ENCODE measurements at regions not wholly inside any gene's neighbourhood (a gene's known extent, or its start where the extent isn't known, plus 50 kb on each side); places are given as distances from the start of the nearest gene placed in this dataset.

GRCh38 chr6:95142661-95143335 lies 434.5 kb upstream of the MANEA start:
- no peak for DNase-seq (ENCODE audit: low read depth)

- no peak for DNase-seq (ENCODE audit: low read depth)
Measured at GRCh38 chr6:95143408-95144180, 433.7 kb upstream of the MANEA start.

GRCh38 chr6:95145457-95145856 lies 431.9 kb upstream of the MANEA start:
- no peak for DNase-seq (ENCODE audit: low read depth)

GRCh38 chr6:95159557-95159956 lies 417.8 kb upstream of the MANEA start:
- no peak for DNase-seq (ENCODE audit: low read depth)

- no peak for DNase-seq (ENCODE audit: low read depth)
Measured at GRCh38 chr6:95169775-95170174, 407.6 kb upstream of the MANEA start.

- no peak for DNase-seq (ENCODE audit: low read depth)
Measured at GRCh38 chr6:95175927-95176675, 401.2 kb upstream of the MANEA start.

- DNase-seq (ENCODE audit: low read depth) = no peak
Measured at GRCh38 chr6:95185874-95186273, 391.5 kb upstream of the MANEA start.

- no peak for DNase-seq (ENCODE audit: low read depth)
Measured at GRCh38 chr6:95186710-95187109, 390.6 kb upstream of the MANEA start.

DNA sequence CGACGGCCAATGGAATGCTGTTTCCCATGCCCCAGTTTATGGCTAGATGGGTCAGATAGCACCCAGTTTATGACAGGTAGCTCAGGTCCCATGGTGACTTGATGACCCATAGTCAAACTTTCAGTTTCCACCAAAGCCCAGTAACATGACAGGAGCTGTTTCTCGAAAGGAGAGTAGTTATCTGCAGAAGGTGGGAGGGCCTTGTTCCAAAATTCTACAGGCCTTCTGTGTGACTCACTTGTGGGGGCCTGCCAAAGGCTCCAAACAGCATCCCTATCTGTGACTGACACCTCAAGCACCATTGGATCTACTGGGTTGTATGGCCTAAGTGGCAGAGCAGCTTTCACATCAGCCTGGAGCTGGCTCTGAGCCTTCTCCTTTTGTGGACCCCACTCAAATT lies 379.7 kb upstream of the MANEA start:
- no peak for DNase-seq (ENCODE audit: low read depth)

- DNase-seq (ENCODE audit: low read depth) = peak; percentile 26
Measured at GRCh38 chr6:95203153-95203754, 374.1 kb upstream of the MANEA start.

- DNase-seq (ENCODE audit: low read depth) = no peak
Measured at GRCh38 chr6:95204178-95204577, 373.2 kb upstream of the MANEA start.

GRCh38 chr6:95208621-95209020 lies 368.7 kb upstream of the MANEA start:
- no peak for DNase-seq (ENCODE audit: low read depth)

GRCh38 chr6:95209074-95209473 lies 368.3 kb upstream of the MANEA start:
- DNase-seq (ENCODE audit: low read depth) = no peak

GRCh38 chr6:95216555-95216954 lies 360.8 kb upstream of the MANEA start:
- DNase-seq (ENCODE audit: low read depth) = no peak

DNA sequence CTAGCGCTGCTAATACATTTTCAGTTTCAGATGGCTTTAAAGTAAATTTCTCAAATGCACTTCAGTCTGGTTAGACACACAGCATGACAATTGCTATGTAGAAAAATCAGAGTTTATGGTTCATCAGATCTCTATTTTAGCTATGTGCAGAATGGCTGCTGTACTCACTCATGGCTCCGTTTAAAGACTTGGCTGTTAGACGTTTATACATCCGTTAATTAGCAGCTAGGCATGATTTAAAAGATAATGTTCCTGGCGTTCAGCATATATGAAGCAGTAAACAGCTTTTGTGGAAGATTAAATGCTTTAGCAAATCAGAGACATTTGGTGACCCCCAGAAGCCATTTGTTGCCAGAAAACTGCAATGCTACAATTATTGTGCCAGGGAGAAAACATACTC lies 350.0 kb upstream of the MANEA start:
- DNase-seq (ENCODE audit: low read depth) = no peak

DNA sequence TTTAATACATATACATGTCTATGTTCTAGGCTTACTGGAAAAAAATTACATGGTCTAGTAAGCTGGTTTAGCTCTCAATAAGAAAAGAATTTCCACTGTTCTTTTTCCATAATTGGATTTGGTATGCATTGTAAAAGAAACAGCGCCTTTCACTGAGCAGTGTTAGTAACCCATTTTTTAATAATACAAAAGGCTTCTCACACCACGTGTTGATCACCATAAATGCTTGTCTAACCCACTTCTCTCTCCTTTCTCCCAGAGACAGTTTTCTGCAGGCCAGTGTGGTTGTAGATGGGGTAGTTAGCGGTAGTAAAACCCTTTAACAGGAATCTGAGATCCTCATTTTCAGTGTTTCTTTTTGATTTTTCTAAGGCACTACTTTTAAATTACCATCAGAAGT lies 348.7 kb upstream of the MANEA start:
- DNase-seq (ENCODE audit: low read depth) = no peak

- no peak for DNase-seq (ENCODE audit: low read depth)
Measured at GRCh38 chr6:95230071-95230740, 347.1 kb upstream of the MANEA start.

- no peak for DNase-seq (ENCODE audit: low read depth)
Measured at GRCh38 chr6:95231416-95231815, 345.9 kb upstream of the MANEA start.

DNA sequence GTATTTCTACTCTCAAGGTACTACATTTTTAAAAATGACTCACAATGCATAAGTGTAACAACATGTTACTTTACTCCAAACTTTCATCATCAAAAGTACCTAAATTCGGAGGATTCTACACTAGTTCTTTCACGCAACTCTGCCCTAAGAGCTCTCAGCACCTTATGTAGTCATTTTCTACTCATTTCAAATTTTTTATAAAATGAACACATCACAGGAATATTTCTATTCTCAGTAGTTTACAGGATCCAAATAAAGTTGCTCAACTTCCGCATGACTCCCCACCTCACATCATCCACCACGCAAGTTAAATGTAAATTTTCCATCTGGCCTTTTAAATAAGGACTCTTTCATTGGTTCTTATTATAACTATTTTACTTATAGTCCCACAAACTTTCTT lies 344.9 kb upstream of the MANEA start:
- no peak for DNase-seq (ENCODE audit: low read depth)

GRCh38 chr6:95233879-95234278 lies 343.5 kb upstream of the MANEA start:
- no peak for DNase-seq (ENCODE audit: low read depth)

DNA sequence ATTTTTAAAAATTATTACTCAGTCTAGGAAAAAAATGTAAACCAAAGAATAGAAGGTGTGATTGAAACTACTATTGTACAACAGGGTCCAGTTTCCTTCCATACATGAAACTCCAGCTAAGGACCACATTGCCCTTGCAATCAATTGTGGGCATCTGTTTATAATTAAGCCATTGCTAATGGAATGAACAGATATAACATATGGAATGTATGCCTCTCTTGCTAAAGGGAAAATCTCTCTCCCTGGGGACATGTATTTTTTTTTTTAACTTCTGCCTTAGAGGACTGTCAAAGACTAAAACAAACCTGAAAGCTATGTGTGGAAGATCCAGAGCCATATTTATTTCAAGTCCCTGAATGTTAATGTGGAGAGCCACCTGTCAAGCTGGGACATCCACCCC lies 336.8 kb upstream of the MANEA start:
- peak; percentile 23 for DNase-seq (ENCODE audit: low read depth)

- DNase-seq (ENCODE audit: low read depth) = no peak
Measured at GRCh38 chr6:95242560-95242959, 334.8 kb upstream of the MANEA start.

All from fibroblast of the conjunctiva (primary cell).